Urinary bladder (tissue), 3 donors: ENCODE measurements at regions not wholly inside any gene's neighbourhood (a gene's known extent, or its start where the extent isn't known, plus 50 kb on each side); places are given as distances from the start of the nearest gene placed in this dataset.
A peak's percentile ranks its signal among the peaks of the same experiment; 100 is the strongest.

Experiments
- DNase-seq: peaks from one replicate; pipeline ENCODE4 v3.0.0-alpha.2; 2015; ENCODE audit errors: extremely low spot score
- H3K27ac ChIP-seq: one replicate; pipeline ENCODE4 v1.5.1; 2013; ENCODE audit warnings: low read depth, mild to moderate bottlenecking, moderate library complexity
- H3K36me3 ChIP-seq: one replicate; pipeline ENCODE4 v1.6.1; 2013; ENCODE audit warnings: mild to moderate bottlenecking, moderate library complexity; ENCODE audit not compliant: insufficient read depth
- H3K4me1 ChIP-seq: one replicate; pipeline ENCODE4 v1.6.1; 2013; ENCODE audit warnings: mild to moderate bottlenecking, moderate library complexity; ENCODE audit not compliant: insufficient read depth
- H3K4me3 ChIP-seq: one replicate; pipeline ENCODE4 v1.5.1; 2013; ENCODE audit warnings: low read depth, low read length
- WGBS: extraction: QIAGEN DNeasy Blood & Tissue Kit; methylation state at CpG from one replicate; pipeline ENCODE4 v1.1.7; 2013; 5-methylcytosine and 5-hydroxymethylcytosine counted together
- donor health status: healthy with polysubstance abuse.
- donor health status: healthy.

GRCh38 chr7:32200646-32201045 lies 130.4 kb upstream of the PDE1C start:
- Histone ChIP-seq H3K36me3 (no peaks in the 10 kb centered on the region), H3K4me3 (no peak overlapping the region), H3K27ac (no peak overlapping the region), H3K4me1 (no peaks in the 10 kb centered on the region)
- peak; percentile 35 for DNase-seq
- 55% methylated on average over 1 of the region's 1 CpG for WGBS

- DNase-seq: no peak
- Histone ChIP-seq H3K36me3 (no peaks in the 10 kb centered on the region), H3K4me3 (no peak overlapping the region), H3K27ac (no peak overlapping the region), H3K4me1 (no peaks in the 10 kb centered on the region)
These were observed 124.3 kb upstream of the PDE1C start for GRCh38 chr7:32194537-32194936.

GRCh38 chr7:32191305-32191704 lies 121.1 kb upstream of the PDE1C start:
- Histone ChIP-seq H3K4me3 (no peak overlapping the region), H3K36me3 (no peaks in the 10 kb centered on the region), H3K4me1 (no peaks in the 10 kb centered on the region), H3K27ac (no peak overlapping the region)
- WGBS: 55% methylated on average over 2 of the region's 2 CpGs
- no peak for DNase-seq

- no peak for DNase-seq
- H3K4me1 ChIP-seq: no peaks in the 10 kb centered on the region
- WGBS: 41% methylated on average over 1 of the region's 1 CpG
- H3K27ac ChIP-seq: no peak overlapping the region
- H3K4me3 ChIP-seq: no peak overlapping the region
- H3K36me3 ChIP-seq: no peaks in the 10 kb centered on the region
These were observed 109.4 kb upstream of the PDE1C start for GRCh38 chr7:32179567-32179966.

- WGBS: 77% methylated on average over 7 of the region's 7 CpGs
- Histone ChIP-seq H3K4me1 (no peaks in the 10 kb centered on the region), H3K4me3 (no peak overlapping the region), H3K36me3 (no peaks in the 10 kb centered on the region), H3K27ac (no peak overlapping the region)
- DNase-seq: no peak
These were observed 108.6 kb upstream of the PDE1C start for GRCh38 chr7:32178677-32179366.

GRCh38 chr7:32177232-32177631 lies 107.0 kb upstream of the PDE1C start:
- Histone ChIP-seq H3K27ac (no peak overlapping the region), H3K36me3 (no peaks in the 10 kb centered on the region), H3K4me3 (no peak overlapping the region), H3K4me1 (no peaks in the 10 kb centered on the region)
- DNase-seq: no peak
- WGBS: 81% methylated on average over 6 of the region's 6 CpGs

- Histone ChIP-seq H3K4me3 (no peak overlapping the region), H3K4me1 (no peaks in the 10 kb centered on the region), H3K36me3 (no peaks in the 10 kb centered on the region), H3K27ac (no peak overlapping the region)
- no peak for DNase-seq
- WGBS: 64% methylated on average over 2 of the region's 2 CpGs
These were observed 104.9 kb upstream of the PDE1C start for GRCh38 chr7:32175099-32175498.

- no peak for DNase-seq
- H3K36me3 ChIP-seq: no peaks in the 10 kb centered on the region
- H3K4me1 ChIP-seq: no peaks in the 10 kb centered on the region
- H3K27ac ChIP-seq: no peak overlapping the region
- WGBS: 89% methylated on average over 2 of the region's 2 CpGs
- no peak overlapping the region for H3K4me3 ChIP-seq
These were observed 101.0 kb upstream of the PDE1C start for GRCh38 chr7:32171248-32171647.

- no peak for DNase-seq
- Histone ChIP-seq H3K27ac (no peak overlapping the region), H3K36me3 (no peaks in the 10 kb centered on the region), H3K4me3 (no peak overlapping the region), H3K4me1 (no peaks in the 10 kb centered on the region)
- WGBS: 68% methylated on average over 1 of the region's 1 CpG
These were observed 100.6 kb upstream of the PDE1C start for GRCh38 chr7:32170838-32171237.

GRCh38 chr7:32169228-32169627 lies 99.0 kb upstream of the PDE1C start:
- H3K4me3 ChIP-seq: no peak overlapping the region
- 46% methylated on average over 3 of the region's 3 CpGs for WGBS
- DNase-seq: no peak

GRCh38 chr7:32167815-32168214 lies 97.6 kb upstream of the PDE1C start:
- H3K4me1 ChIP-seq: no peaks in the 10 kb centered on the region
- no peak overlapping the region for H3K4me3 ChIP-seq
- no peak overlapping the region for H3K27ac ChIP-seq
- no peaks in the 10 kb centered on the region for H3K36me3 ChIP-seq
- no peak for DNase-seq

More at GRCh38 chr7:32169228-32169627, 99.0 kb upstream of the PDE1C start:
- Histone ChIP-seq H3K4me1 (no peaks in the 10 kb centered on the region), H3K27ac (no peak overlapping the region), H3K36me3 (no peaks in the 10 kb centered on the region)

GRCh38 chr7:32167256-32167655 lies 97.0 kb upstream of the PDE1C start:
- Histone ChIP-seq H3K4me3 (no peak overlapping the region), H3K4me1 (no peaks in the 10 kb centered on the region), H3K36me3 (no peaks in the 10 kb centered on the region), H3K27ac (no peak overlapping the region)
- 91% methylated on average over 2 of the region's 2 CpGs for WGBS
- DNase-seq: no peak

- Histone ChIP-seq H3K27ac (no peak overlapping the region), H3K4me1 (no peaks in the 10 kb centered on the region), H3K4me3 (no peak overlapping the region), H3K36me3 (no peaks in the 10 kb centered on the region)
- WGBS: 73% methylated on average over 1 of the region's 1 CpG
- DNase-seq: no peak
These were observed 94.3 kb upstream of the PDE1C start for GRCh38 chr7:32164341-32164996.

GRCh38 chr7:32163896-32164295 lies 93.7 kb upstream of the PDE1C start:
- H3K36me3 ChIP-seq: no peaks in the 10 kb centered on the region
- H3K4me1 ChIP-seq: no peaks in the 10 kb centered on the region
- no peak for DNase-seq
- H3K4me3 ChIP-seq: no peak overlapping the region
- H3K27ac ChIP-seq: no peak overlapping the region
